HL-60 (cell line): ENCODE measurements at regions not wholly inside any gene's neighbourhood (a gene's known extent, or its start where the extent isn't known, plus 50 kb on each side); places are given as distances from the start of the nearest gene placed in this dataset.

Source experiments
- CTCF ChIP-seq: IDR thresholded peaks from one replicate; pipeline ENCODE4 v1.5.1; 2011; ENCODE audit warnings: low read length, control low read depth, inconsistent platforms; ENCODE audit not compliant: insufficient read depth
- GABPA ChIP-seq: IDR thresholded peaks from 2 replicates; pipeline ENCODE4 v1.6.1; 2012; ENCODE audit warnings: low read depth
- POLR2AphosphoS5 ChIP-seq: IDR thresholded peaks from 2 replicates; pipeline ENCODE4 v1.6.1; 2012; ENCODE audit warnings: low read depth
- REST ChIP-seq: IDR thresholded peaks from 2 replicates; pipeline ENCODE4 v1.6.1; 2012; ENCODE audit warnings: low read depth; ENCODE audit not compliant: insufficient replicate concordance
- SPI1 ChIP-seq: IDR thresholded peaks from 2 replicates; pipeline ENCODE4 v1.6.1; 2012; ENCODE audit warnings: low read depth, mild to moderate bottlenecking, borderline replicate concordance

DNA sequence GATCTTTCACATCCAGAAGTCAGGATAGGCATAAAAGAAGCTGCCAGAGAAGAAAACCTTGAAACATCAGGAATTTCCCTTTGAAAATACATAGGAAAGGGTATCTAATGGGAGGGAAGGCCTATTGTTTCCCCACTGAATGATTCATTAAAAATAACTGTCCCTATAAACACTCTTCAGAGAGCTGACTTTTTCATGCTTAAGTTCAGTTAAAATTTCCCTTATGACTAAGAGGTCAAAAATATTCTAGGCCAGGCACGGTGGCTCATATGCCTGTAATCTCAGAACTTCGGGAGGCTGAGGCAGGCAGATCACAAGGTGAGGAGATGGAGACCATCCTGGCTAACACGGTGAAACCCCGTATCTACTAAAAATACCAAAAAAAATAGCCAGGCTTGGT, 499.5 kb downstream of the ENC1 start:
- TF ChIP-seq CTCF (no peak), GABPA (no peak), REST (no peak), POLR2AphosphoS5 (no peak), SPI1 (no peak)
